HEK293T (cell line): ENCODE measurements at regions not wholly inside any gene's neighbourhood (a gene's known extent, or its start where the extent isn't known, plus 50 kb on each side); places are given as distances from the start of the nearest gene placed in this dataset.

Experiments
- ARNT ChIP-seq: fragments of 450-650 bp; IDR thresholded peaks from 2 replicates; pipeline ENCODE4 v1.6.1; 2017; ENCODE audit warnings: mild to moderate bottlenecking
- ZNF384 ChIP-seq: fragments of 450-650 bp; IDR thresholded peaks from 2 replicates; pipeline ENCODE4 v1.6.1; 2016

DNA sequence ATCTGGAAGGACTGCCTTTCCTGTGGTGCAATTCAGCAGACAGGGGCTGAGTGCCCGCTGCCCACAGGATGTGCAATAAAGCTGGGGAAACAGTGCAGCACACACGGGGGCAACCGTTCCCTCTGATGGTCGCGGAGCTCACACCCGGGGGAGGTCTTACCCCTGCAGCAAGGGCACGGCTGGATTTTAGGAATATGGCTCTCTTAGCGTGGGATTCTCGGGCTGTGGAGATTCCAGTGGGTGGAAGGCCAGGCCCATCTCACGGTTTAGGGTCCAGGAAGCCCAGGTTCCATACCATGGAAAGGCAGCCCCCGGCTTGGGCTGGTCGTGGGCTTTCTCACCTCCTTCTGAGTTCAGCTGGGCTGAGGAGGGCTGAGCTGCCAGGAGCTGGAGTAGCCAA lies 244.1 kb downstream of the MED10 start:
- TF ChIP-seq ARNT, result no peak
- TF ChIP-seq ZNF384, result no peak
